ENCODE measurements at regions not wholly inside any gene's neighbourhood (a gene's known extent, or its start where the extent isn't known, plus 50 kb on each side); places are given as distances from the start of the nearest gene placed in this dataset.
"Not testable (repeated sequence)": the region's sequence is repeated elsewhere in the genome, so short reads cannot be mapped to it uniquely, and the experiment has no call there.

DNA sequence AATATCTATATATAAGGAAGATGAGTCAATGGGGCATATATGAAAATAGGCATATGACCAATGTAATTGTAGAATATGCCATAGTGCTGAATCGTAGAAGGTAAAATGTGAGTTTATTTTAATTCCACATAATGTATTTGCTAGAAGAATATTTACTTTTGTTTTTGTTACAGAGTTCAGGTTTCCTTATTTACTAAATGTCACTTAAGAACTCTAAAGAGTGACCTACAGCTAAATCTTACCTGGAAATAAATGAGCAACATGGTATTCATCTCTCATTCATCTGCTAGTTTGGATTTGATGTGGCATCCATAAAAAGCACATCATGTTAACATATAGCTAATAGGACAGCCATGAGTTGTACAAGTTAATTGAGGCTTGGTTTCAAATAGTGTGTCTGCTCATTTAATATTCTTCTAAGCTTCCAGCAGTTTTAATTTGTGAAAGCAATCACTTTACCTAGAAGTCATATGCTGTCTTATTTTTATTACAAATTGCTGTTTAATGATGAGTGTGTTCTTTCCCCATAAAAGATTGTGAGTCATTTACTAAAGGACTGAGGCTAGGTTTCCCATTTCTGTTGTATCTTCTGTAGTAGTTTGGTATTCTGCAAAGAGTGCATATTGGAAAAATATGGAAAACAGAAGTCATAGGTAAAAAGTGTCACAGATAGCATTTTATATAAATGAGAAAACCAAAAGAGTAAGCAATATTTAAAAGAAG is 222.1 kb upstream of the POU1F1 start:
- no peak for DNase-seq
- H3K36me3 Mint-ChIP-seq (ENCODE audit: low read depth): no peaks in the 10 kb centered on the region
- ChIA-PET CTCF (no interaction called here), POLR2A (no interaction called here)
- H3K9me3 Mint-ChIP-seq: no peaks in the 10 kb centered on the region
- H3K27me3 Mint-ChIP-seq: no peaks in the 10 kb centered on the region
- no peaks in the 10 kb centered on the region for H3K4me1 Mint-ChIP-seq
- no peak overlapping the region for H3K27ac Mint-ChIP-seq
- no peak overlapping the region for H3K4me3 Mint-ChIP-seq

- ChIA-PET POLR2A (no interaction called here), CTCF (no interaction called here)
- Mint-ChIP-seq H3K4me1 (no peaks in the 10 kb centered on the region), H3K27ac (no peak overlapping the region), H3K4me3 (no peak overlapping the region), H3K36me3 (ENCODE audit: low read depth) (no peaks in the 10 kb centered on the region), H3K27me3 (no peaks in the 10 kb centered on the region), H3K9me3 (no peaks in the 10 kb centered on the region)
- no peak for DNase-seq
Measured at GRCh38 chr3:87495938-87496337, 219.6 kb upstream of the POU1F1 start.

- Mint-ChIP-seq H3K4me1 (no peaks in the 10 kb centered on the region), H3K27ac (no peak overlapping the region), H3K27me3 (no peaks in the 10 kb centered on the region), H3K9me3 (no peaks in the 10 kb centered on the region), H3K36me3 (ENCODE audit: low read depth) (no peaks in the 10 kb centered on the region), H3K4me3 (no peak overlapping the region)
- CTCF ChIA-PET: no interaction called here
- POLR2A ChIA-PET: no interaction called here
- no peak for DNase-seq
Measured at GRCh38 chr3:87494264-87494663, 217.9 kb upstream of the POU1F1 start.

DNA sequence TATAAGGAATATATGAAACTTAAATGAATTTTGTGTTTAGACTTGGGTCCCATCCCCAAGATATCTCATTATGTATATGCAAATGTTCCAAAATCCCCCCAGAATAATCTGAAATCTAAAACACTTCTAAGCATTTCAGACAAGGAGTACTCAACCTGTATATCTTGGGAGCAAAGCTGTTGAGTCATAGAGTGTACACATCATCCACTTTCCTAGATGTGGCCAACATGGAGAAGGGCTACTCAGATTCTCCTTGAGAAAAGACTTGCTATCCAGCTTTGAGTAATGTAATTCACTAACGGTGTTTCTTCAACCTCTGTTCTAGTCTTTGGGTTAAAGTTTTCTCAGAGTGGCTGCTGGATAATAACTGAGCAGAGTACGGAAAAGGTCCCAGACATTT is 215.5 kb upstream of the POU1F1 start:
- ChIA-PET CTCF (no interaction called here), POLR2A (no interaction called here)
- Mint-ChIP-seq H3K9me3 (no peaks in the 10 kb centered on the region), H3K36me3 (ENCODE audit: low read depth) (no peaks in the 10 kb centered on the region), H3K27ac (no peak overlapping the region), H3K4me3 (no peak overlapping the region), H3K27me3 (no peaks in the 10 kb centered on the region), H3K4me1 (no peaks in the 10 kb centered on the region)
- DNase-seq: no peak

GRCh38 chr3:87489892-87490291 is 213.5 kb upstream of the POU1F1 start:
- no peaks in the 10 kb centered on the region for H3K36me3 Mint-ChIP-seq (ENCODE audit: low read depth)
- H3K4me1 Mint-ChIP-seq: no peaks in the 10 kb centered on the region
- POLR2A ChIA-PET: no interaction called here
- CTCF ChIA-PET: no interaction called here
- H3K27me3 Mint-ChIP-seq: no peaks in the 10 kb centered on the region
- H3K9me3 Mint-ChIP-seq: no peaks in the 10 kb centered on the region
- DNase-seq: no peak
- H3K4me3 Mint-ChIP-seq: no peak overlapping the region
- no peak overlapping the region for H3K27ac Mint-ChIP-seq

DNA sequence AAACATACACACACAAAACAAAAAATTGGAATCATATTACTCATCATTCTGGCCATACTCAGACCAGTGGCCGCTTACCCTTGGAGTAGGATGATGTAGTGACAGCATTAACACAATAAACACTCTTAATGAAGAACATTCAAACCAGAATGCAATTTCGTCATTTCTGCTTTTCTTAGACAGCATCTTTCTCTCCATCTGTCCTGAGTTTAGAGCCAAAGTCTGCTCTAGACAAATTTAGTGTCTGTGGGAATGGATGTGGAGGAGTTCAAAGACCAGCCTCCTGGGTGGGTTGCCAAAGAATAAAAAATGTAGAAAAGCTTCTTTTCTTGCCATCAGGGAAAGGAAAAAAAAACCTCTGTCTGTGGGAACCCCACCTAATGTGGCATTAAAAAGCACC is 212.4 kb upstream of the POU1F1 start:
- Mint-ChIP-seq H3K27ac (no peak overlapping the region), H3K4me3 (no peak overlapping the region), H3K27me3 (no peaks in the 10 kb centered on the region), H3K4me1 (no peaks in the 10 kb centered on the region), H3K9me3 (no peaks in the 10 kb centered on the region), H3K36me3 (ENCODE audit: low read depth) (no peaks in the 10 kb centered on the region)
- ChIA-PET CTCF (no interaction called here), POLR2A (no interaction called here)
- no peak for DNase-seq

DNA sequence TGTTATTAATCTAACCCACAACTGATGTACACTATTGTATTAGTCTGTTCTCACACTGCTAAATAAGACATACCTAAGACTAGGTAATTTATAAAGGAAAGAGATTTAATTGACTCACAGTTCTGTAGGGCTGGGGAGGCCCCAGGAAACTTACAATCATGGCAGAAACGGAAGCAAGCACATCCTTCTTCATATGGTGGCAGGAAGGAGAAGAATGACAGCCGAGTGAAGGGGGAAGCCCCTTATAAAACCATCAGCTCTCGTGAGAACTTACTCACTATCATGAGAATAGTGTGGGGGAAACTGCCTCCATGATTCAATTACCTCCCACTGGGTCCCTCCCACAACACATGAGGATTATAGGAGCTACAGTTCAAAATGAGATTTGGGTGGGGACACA is 210.3 kb upstream of the POU1F1 start:
- H3K9me3 Mint-ChIP-seq; POLR2A ChIA-PET; H3K27me3 Mint-ChIP-seq; H3K4me3 Mint-ChIP-seq; H3K36me3 Mint-ChIP-seq (ENCODE audit: low read depth); DNase-seq; H3K4me1 Mint-ChIP-seq; CTCF ChIA-PET; H3K27ac Mint-ChIP-seq: not testable (repeated sequence)

DNA sequence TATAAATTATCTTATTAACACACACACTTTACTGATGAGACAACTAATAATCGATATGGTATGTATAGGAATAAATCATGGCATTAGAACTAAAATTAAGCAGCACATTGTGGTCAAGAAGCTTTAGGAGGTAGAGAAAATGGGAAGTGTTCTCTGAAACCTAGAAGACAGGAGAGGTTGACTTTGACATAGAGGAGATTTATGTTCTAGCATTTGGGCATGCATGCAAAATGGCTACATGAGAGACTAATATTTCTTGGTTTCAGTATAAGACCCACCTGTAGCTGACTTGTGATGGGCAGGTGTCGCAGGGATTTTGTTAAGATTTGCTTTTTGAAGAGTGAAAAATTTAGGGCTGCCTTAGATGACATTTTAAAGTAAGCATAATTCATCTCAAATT is 209.7 kb upstream of the POU1F1 start:
- H3K4me3 Mint-ChIP-seq: no peak overlapping the region
- no peaks in the 10 kb centered on the region for H3K27me3 Mint-ChIP-seq
- no peak overlapping the region for H3K27ac Mint-ChIP-seq
- no peaks in the 10 kb centered on the region for H3K9me3 Mint-ChIP-seq
- no peaks in the 10 kb centered on the region for H3K36me3 Mint-ChIP-seq (ENCODE audit: low read depth)
- POLR2A ChIA-PET: no interaction called here
- no peak for DNase-seq
- H3K4me1 Mint-ChIP-seq: no peaks in the 10 kb centered on the region
- CTCF ChIA-PET: no interaction called here

- Mint-ChIP-seq H3K4me1 (no peaks in the 10 kb centered on the region), H3K4me3 (no peak overlapping the region), H3K36me3 (ENCODE audit: low read depth) (no peaks in the 10 kb centered on the region), H3K9me3 (no peaks in the 10 kb centered on the region), H3K27ac (no peak overlapping the region), H3K27me3 (no peaks in the 10 kb centered on the region)
- DNase-seq: no peak
- ChIA-PET CTCF (no interaction called here), POLR2A (no interaction called here)
Measured at GRCh38 chr3:87478716-87479115, 202.3 kb upstream of the POU1F1 start.

DNA sequence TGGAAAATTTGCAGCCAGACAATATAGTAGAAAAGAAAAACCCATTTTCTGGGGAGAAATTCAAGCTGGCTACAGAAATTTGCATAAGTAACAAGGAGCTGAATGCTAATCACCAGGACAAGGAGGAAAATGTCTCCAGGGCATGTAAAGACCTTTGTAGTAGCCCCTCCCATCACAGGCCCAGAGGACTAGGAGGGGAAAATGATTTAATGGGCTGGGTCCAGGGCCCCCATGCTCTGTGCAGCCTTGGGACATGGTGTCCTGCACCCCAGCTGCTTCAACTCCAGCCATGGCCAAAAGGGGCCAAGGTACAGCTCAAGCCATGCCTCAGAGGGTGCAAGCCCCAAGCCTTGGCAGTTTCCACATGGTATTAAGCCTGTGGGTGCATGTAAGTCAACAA is 197.6 kb upstream of the POU1F1 start:
- H3K27ac Mint-ChIP-seq: no peak overlapping the region
- ChIA-PET POLR2A (no interaction called here), CTCF (no interaction called here)
- no peaks in the 10 kb centered on the region for H3K27me3 Mint-ChIP-seq
- no peaks in the 10 kb centered on the region for H3K9me3 Mint-ChIP-seq
- no peak overlapping the region for H3K4me3 Mint-ChIP-seq
- H3K36me3 Mint-ChIP-seq (ENCODE audit: low read depth): no peaks in the 10 kb centered on the region
- DNase-seq: no peak
- no peaks in the 10 kb centered on the region for H3K4me1 Mint-ChIP-seq

DNA sequence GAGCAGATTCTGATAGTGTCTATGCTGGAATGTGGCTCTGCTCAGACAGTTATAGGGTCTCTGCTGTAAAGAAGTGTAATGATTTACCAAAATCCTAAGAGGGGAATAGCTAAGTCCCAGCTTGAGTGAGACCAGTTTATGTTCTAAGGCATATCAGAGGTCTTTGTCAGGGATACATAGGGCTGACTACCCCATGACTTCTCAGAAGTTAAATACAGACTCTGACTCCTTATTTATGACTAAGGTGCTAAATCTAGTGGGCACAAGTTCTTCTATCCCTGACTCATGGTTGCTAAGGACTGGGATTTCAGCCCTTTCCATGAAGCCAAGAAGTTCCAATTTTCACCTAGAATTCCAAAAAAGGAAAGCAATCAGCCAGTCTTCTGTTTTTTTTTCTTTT is 192.6 kb upstream of the POU1F1 start:
- Mint-ChIP-seq H3K9me3 (no peaks in the 10 kb centered on the region), H3K36me3 (ENCODE audit: low read depth) (no peaks in the 10 kb centered on the region), H3K4me1 (no peaks in the 10 kb centered on the region), H3K27ac (no peak overlapping the region), H3K4me3 (no peak overlapping the region), H3K27me3 (no peaks in the 10 kb centered on the region)
- CTCF ChIA-PET: no interaction called here
- POLR2A ChIA-PET: no interaction called here
- no peak for DNase-seq

GRCh38 chr3:87468235-87468634 is 191.9 kb upstream of the POU1F1 start:
- Mint-ChIP-seq H3K27me3 (no peaks in the 10 kb centered on the region), H3K4me3 (no peak overlapping the region), H3K36me3 (ENCODE audit: low read depth) (no peaks in the 10 kb centered on the region), H3K4me1 (no peaks in the 10 kb centered on the region), H3K9me3 (no peaks in the 10 kb centered on the region), H3K27ac (no peak overlapping the region)
- no peak for DNase-seq
- POLR2A ChIA-PET: no interaction called here
- CTCF ChIA-PET: no interaction called here

DNA sequence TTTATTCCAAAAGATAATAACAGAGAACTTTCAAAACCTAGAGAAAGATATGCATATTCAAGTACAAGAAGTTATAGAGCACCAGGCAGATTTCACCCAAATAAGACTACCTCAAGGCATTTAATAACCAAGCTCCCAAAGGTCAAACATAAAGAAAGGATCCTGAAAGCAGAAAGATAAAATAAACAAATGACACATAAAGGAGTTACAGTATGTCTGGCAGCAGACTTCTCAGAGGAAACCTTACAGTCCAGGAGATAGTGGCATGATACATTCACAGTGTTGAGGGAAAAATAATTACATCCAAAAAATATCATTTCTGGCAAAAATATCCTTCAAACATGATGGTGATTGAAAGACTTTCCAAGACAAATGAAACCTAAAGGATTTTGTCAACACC is 185.8 kb upstream of the POU1F1 start:
- DNase-seq: no peak
- CTCF ChIA-PET: no interaction called here
- Mint-ChIP-seq H3K4me3 (no peak overlapping the region), H3K27ac (no peak overlapping the region), H3K27me3 (no peaks in the 10 kb centered on the region), H3K9me3 (no peaks in the 10 kb centered on the region), H3K36me3 (ENCODE audit: low read depth) (no peaks in the 10 kb centered on the region), H3K4me1 (no peaks in the 10 kb centered on the region)
- POLR2A ChIA-PET: no interaction called here

- no peak overlapping the region for H3K27ac Mint-ChIP-seq
- H3K36me3 Mint-ChIP-seq (ENCODE audit: low read depth): no peaks in the 10 kb centered on the region
- H3K27me3 Mint-ChIP-seq: no peaks in the 10 kb centered on the region
Measured at GRCh38 chr3:87461443-87461842, 185.1 kb upstream of the POU1F1 start.

GRCh38 chr3:87461036-87461435 is 184.7 kb upstream of the POU1F1 start:
- DNase-seq: no peak
- Mint-ChIP-seq H3K36me3 (ENCODE audit: low read depth) (no peaks in the 10 kb centered on the region), H3K27ac (no peak overlapping the region), H3K9me3 (no peaks in the 10 kb centered on the region), H3K4me1 (no peaks in the 10 kb centered on the region), H3K27me3 (no peaks in the 10 kb centered on the region), H3K4me3 (no peak overlapping the region)
- ChIA-PET CTCF (no interaction called here), POLR2A (no interaction called here)

More at GRCh38 chr3:87461443-87461842, 185.1 kb upstream of the POU1F1 start:
- Mint-ChIP-seq H3K9me3 (no peaks in the 10 kb centered on the region), H3K4me1 (no peaks in the 10 kb centered on the region), H3K4me3 (no peak overlapping the region)
- CTCF ChIA-PET: no interaction called here
- POLR2A ChIA-PET: no interaction called here
- DNase-seq: no peak

All from activated CD4-positive, alpha-beta memory T cell treated with anti-CD3 and anti-CD28 coated beads, Interleukin-2, amount 10 ng/mL, durations not matched to agents 7 days and 5 days (primary cell).